HuH-7.5 (cell line): ENCODE measurements at regions not wholly inside any gene's neighbourhood (a gene's known extent, or its start where the extent isn't known, plus 50 kb on each side); places are given as distances from the start of the nearest gene placed in this dataset.
"Not testable (repeated sequence)": the region's sequence is repeated elsewhere in the genome, so short reads cannot be mapped to it uniquely, and the experiment has no call there.

Experiments used
- DNase-seq: peaks from one replicate; pipeline ENCODE4 v3.0.0; 2011; ENCODE audit warnings: low spot score

- no peak for DNase-seq
Observed at GRCh38 chr13:80547885-80548825, 207.2 kb upstream of the SPRY2 start.

GRCh38 chr13:80547341-80547740 is 206.4 kb upstream of the SPRY2 start:
- no peak for DNase-seq

GRCh38 chr13:80533175-80533574 is 192.2 kb upstream of the SPRY2 start:
- DNase-seq: no peak

- no peak for DNase-seq
Observed at GRCh38 chr13:80530902-80531301, 190.0 kb upstream of the SPRY2 start.

- no peak for DNase-seq
Observed at GRCh38 chr13:80530191-80530590, 189.3 kb upstream of the SPRY2 start.

- no peak for DNase-seq
Observed at GRCh38 chr13:80529734-80530133, 188.8 kb upstream of the SPRY2 start.

- DNase-seq: no peak
Observed at GRCh38 chr13:80528733-80529132, 187.8 kb upstream of the SPRY2 start.

GRCh38 chr13:80527400-80527799 is 186.5 kb upstream of the SPRY2 start:
- no peak for DNase-seq

GRCh38 chr13:80524447-80525215 is 183.7 kb upstream of the SPRY2 start:
- DNase-seq: no peak

- DNase-seq: no peak
Observed at GRCh38 chr13:80523134-80523533, 182.2 kb upstream of the SPRY2 start.

GRCh38 chr13:80522463-80522862 is 181.5 kb upstream of the SPRY2 start:
- not testable (repeated sequence) for DNase-seq

- DNase-seq: no peak
Observed at GRCh38 chr13:80516818-80517348, 176.0 kb upstream of the SPRY2 start.

- DNase-seq: no peak
Observed at GRCh38 chr13:80515296-80515695, 174.4 kb upstream of the SPRY2 start.

GRCh38 chr13:80513196-80513595 is 172.3 kb upstream of the SPRY2 start:
- no peak for DNase-seq

- no peak for DNase-seq
Observed at GRCh38 chr13:80510686-80511085, 169.8 kb upstream of the SPRY2 start.

- DNase-seq: no peak
Observed at GRCh38 chr13:80509264-80509663, 168.3 kb upstream of the SPRY2 start.

GRCh38 chr13:80508031-80508430 is 167.1 kb upstream of the SPRY2 start:
- DNase-seq: no peak

GRCh38 chr13:80504453-80504852 is 163.5 kb upstream of the SPRY2 start:
- DNase-seq: no peak

- DNase-seq: no peak
Observed at GRCh38 chr13:80502359-80502758, 161.4 kb upstream of the SPRY2 start.

- no peak for DNase-seq
Observed at GRCh38 chr13:80501556-80501955, 160.6 kb upstream of the SPRY2 start.

GRCh38 chr13:80499536-80500290 is 158.8 kb upstream of the SPRY2 start:
- no peak for DNase-seq

- DNase-seq: no peak
Observed at GRCh38 chr13:80498433-80498832, 157.5 kb upstream of the SPRY2 start.
